ENCODE measurements at regions not wholly inside any gene's neighbourhood (a gene's known extent, or its start where the extent isn't known, plus 50 kb on each side); places are given as distances from the start of the nearest gene placed in this dataset.

- TF ChIP-seq CTCF (IDR thresholded peaks at IDR 0.05 in 2 of 3, conservative IDR thresholded peaks at IDR 0.05 in 1 of 3; ENCODE audit: borderline replicate concordance in 1 of 3, insufficient read depth in 1 of 3, low read depth in 2 of 3, low read length in 2 of 3) = no peak
- no peak for TF ChIP-seq POLR2A (IDR thresholded peaks at IDR 0.05; ENCODE audit: borderline replicate concordance, extremely low read depth, insufficient read depth, insufficient read length)
- TF ChIP-seq REST (IDR thresholded peaks at IDR 0.05; ENCODE audit: low read depth) = no peak
- TF ChIP-seq JUND (IDR thresholded peaks at IDR 0.05) = no peak
- no peak for TF ChIP-seq RAD21 (IDR thresholded peaks at IDR 0.05; ENCODE audit: low read depth)
- no peak for TF ChIP-seq ZNF274 (IDR thresholded peaks at IDR 0.05; ENCODE audit: low read depth, low read length)
Measured at GRCh38 chr5:154573011-154573410, 95.0 kb upstream of the HAND1 start.
